ENCODE measurements at regions not wholly inside any gene's neighbourhood (a gene's known extent, or its start where the extent isn't known, plus 50 kb on each side); places are given as distances from the start of the nearest gene placed in this dataset.

GRCh38 chr7:155959894-155960293, 147.6 kb upstream of the SHH start (continued):
- TF ChIP-seq REST (IDR thresholded peaks at IDR 0.05; ENCODE audit: unreplicated experiment): no peak

GRCh38 chr7:155956977-155957376, 144.7 kb upstream of the SHH start:
- H3K9me3 Mint-ChIP-seq: no peaks in the 10 kb centered on the region; the same call in 2 of the 3 replicates
- no peaks in the 10 kb centered on the region; the same call in 2 of the 3 replicates for H3K36me3 Mint-ChIP-seq (ENCODE audit: low read depth)
- DNase-seq (ENCODE audit: low spot score) (no peak), ATAC-seq (no peak)
- Histone ChIP-seq H3K4me1 (ENCODE audit: insufficient read depth) (no peaks in the 10 kb centered on the region), H3K9me2 (ENCODE audit: insufficient read depth) (no peaks in the 10 kb centered on the region), H3K79me2 (replicated peaks; ENCODE audit: insufficient read depth) (no peaks in the 10 kb centered on the region), H3K4me3 (no peak overlapping the region), H2AFZ (no peak overlapping the region), H3K4me2 (no peak overlapping the region), H3K27ac (ENCODE audit: low read depth) (no peak overlapping the region), H3F3A (replicated peaks; ENCODE audit: low read depth) (no peaks in the 10 kb centered on the region), H4K20me1 (replicated peaks; ENCODE audit: insufficient read depth) (no peaks in the 10 kb centered on the region), H3K36me3 (ENCODE audit: insufficient read depth) (no peaks in the 10 kb centered on the region), H3K27me3 (ENCODE audit: insufficient read depth) (no peaks in the 10 kb centered on the region)
- no peak overlapping the region for H3K4me3 Mint-ChIP-seq
- H3K4me1 Mint-ChIP-seq: no peaks in the 10 kb centered on the region
- H3K27ac Mint-ChIP-seq: no peak overlapping the region
- peaks cover 9% of the 10 kb centered on the region for H3K27me3 Mint-ChIP-seq (ENCODE audit: insufficient read depth, low read depth, poor library complexity)
- no peak for TF ChIP-seq STAT1 (IDR thresholded peaks at IDR 0.05; ENCODE audit: unreplicated experiment)
- TF ChIP-seq ETS1 (IDR thresholded peaks at IDR 0.05): no peak
- TF ChIP-seq NANOG (IDR thresholded peaks at IDR 0.05; ENCODE audit: borderline replicate concordance): no peak
- no peak for TF ChIP-seq EZH2phosphoT487 (IDR thresholded peaks at IDR 0.05; ENCODE audit: unreplicated experiment)
- no peak for TF ChIP-seq JUNB (IDR thresholded peaks at IDR 0.05; ENCODE audit: unreplicated experiment)
- no peak for TF ChIP-seq ZNF462 (CRISPR knock-in tag; IDR thresholded peaks at IDR 0.05)
- no peak for TF ChIP-seq ZNF114 (CRISPR knock-in tag; IDR thresholded peaks at IDR 0.05)
- no peak for TF ChIP-seq CREB1 (CRISPR knock-in tag; IDR thresholded peaks at IDR 0.05; ENCODE audit: low read depth)
- no peak for TF ChIP-seq REST (IDR thresholded peaks at IDR 0.05; ENCODE audit: unreplicated experiment)
- no peak for TF ChIP-seq POLR2AphosphoS5 (IDR thresholded peaks at IDR 0.05; ENCODE audit: low read depth)
- TF ChIP-seq ZNF331 (CRISPR knock-in tag; IDR thresholded peaks at IDR 0.05; ENCODE audit: low read depth): no peak
- TF ChIP-seq EZH2 (IDR thresholded peaks at IDR 0.05; ENCODE audit: low read depth, unreplicated experiment): no peak

All from GM23338 (cell line).